Prostate gland (tissue), 2 donors: ENCODE measurements at regions not wholly inside any gene's neighbourhood (a gene's known extent, or its start where the extent isn't known, plus 50 kb on each side); places are given as distances from the start of the nearest gene placed in this dataset.

Experiments used
- DNase-seq: peaks from one replicate; pipeline ENCODE4 v3.0.0-alpha.2; 2019; ENCODE audit warnings: low spot score
- H3K27ac ChIP-seq, 2 donors: fragments of 200-600 bp; sonication (generic); 2 replicates each; pipeline ENCODE4 v1.5.1; 2017 to 2019
- H3K27me3 ChIP-seq: fragments of 200-600 bp; sonication (generic); replicated peaks from 2 replicates; pipeline ENCODE4 v1.5.1; 2019; ENCODE audit not compliant: insufficient read depth
- H3K36me3 ChIP-seq, 2 donors: fragments of 200-600 bp; sonication (generic); 1 replicate in 1 of 2; 2 replicates in 1 of 2; pipeline versions ENCODE4 v1.5.1 to v1.8.1; 2017 to 2019
- H3K4me1 ChIP-seq: fragments of 200-600 bp; sonication (generic); replicated peaks from 2 replicates; pipeline ENCODE4 v1.5.1; 2019
- H3K4me3 ChIP-seq, 2 donors: fragments of 200-600 bp; sonication (generic); 2 replicates each; pipeline ENCODE4 v1.5.1; 2017 to 2019
- H3K9me3 ChIP-seq: fragments of 200-600 bp; sonication (generic); 2 replicates; pipeline ENCODE4 v1.5.1; 2017
- CTCF ChIP-seq, 4 experiments: fragments of 200-600 bp in 2 of 4; fragments of 450-650 bp in 2 of 4; sonication (generic) in 2 of 4; IDR thresholded peaks; 1 replicate in 3 of 4; 2 replicates in 1 of 4; pipeline ENCODE4 v1.5.1; 2016 to 2019; ENCODE audit warnings: antibody characterized with exemption in 4 of 4, mild to moderate bottlenecking in 2 of 4, moderate library complexity in 2 of 4
- POLR2A ChIP-seq: fragments of 450-650 bp; IDR thresholded peaks from one replicate; pipeline ENCODE4 v1.6.1; 2016; ENCODE audit warnings: antibody characterized with exemption, mild to moderate bottlenecking
- POLR2AphosphoS5 ChIP-seq: sonication (generic); formaldehyde crosslinking; IDR thresholded peaks from one replicate; pipeline ENCODE4 v1.6.1; 2017; ENCODE audit warnings: antibody characterized with exemption
- WGBS: methylation state at CpG from one replicate; pipeline ENCODE4 v1.1.5; 2018; 5-methylcytosine and 5-hydroxymethylcytosine counted together
- intact Hi-C: fragments of 100-400 bp; cut with DNase I; formaldehyde crosslinking; loops from one replicate; pipeline ENCODE4 v1.14.2; 2022

GRCh38 chr6:214428-214827, 77.9 kb upstream of the DUSP22 start:
- H3K4me1 ChIP-seq, result no peaks in the 10 kb centered on the region
- intact Hi-C loops, result no loop called here
- no peaks in the 10 kb centered on the region for H3K27me3 ChIP-seq
- 94% methylated on average over 5 of the region's 5 CpGs for WGBS
- H3K9me3 ChIP-seq, result no peaks in the 10 kb centered on the region
- H3K27ac ChIP-seq, result no peak overlapping the region
- no peak for DNase-seq
- H3K4me3 ChIP-seq, result no peak overlapping the region
- no peaks in the 10 kb centered on the region for H3K36me3 ChIP-seq
- TF ChIP-seq POLR2AphosphoS5, result no peak
- no peak for TF ChIP-seq CTCF (IDR thresholded peaks at IDR 0.05)
- TF ChIP-seq POLR2A, result no peak

- Histone ChIP-seq H3K4me3 (no peak overlapping the region), H3K27me3 (no peaks in the 10 kb centered on the region), H3K27ac (no peak overlapping the region), H3K4me1 (no peaks in the 10 kb centered on the region), H3K36me3 (no peaks in the 10 kb centered on the region), H3K9me3 (no peaks in the 10 kb centered on the region)
- DNase-seq, result no peak
- WGBS, result 40% methylated on average over 11 of the region's 11 CpGs
- intact Hi-C loops, result no loop called here
- TF ChIP-seq POLR2A (no peak), POLR2AphosphoS5 (no peak), CTCF (IDR thresholded peaks at IDR 0.05) (no peak)
Measured at GRCh38 chr6:215335-216034, 76.8 kb upstream of the DUSP22 start.

GRCh38 chr6:217048-217659, 75.1 kb upstream of the DUSP22 start:
- WGBS, result 86% methylated on average over 12 of the region's 12 CpGs
- Histone ChIP-seq H3K36me3 (no peaks in the 10 kb centered on the region), H3K27ac (no peak overlapping the region), H3K9me3 (no peaks in the 10 kb centered on the region), H3K4me3 (no peak overlapping the region), H3K27me3 (no peaks in the 10 kb centered on the region), H3K4me1 (no peaks in the 10 kb centered on the region)
- TF ChIP-seq POLR2AphosphoS5 (no peak), CTCF (IDR thresholded peaks at IDR 0.05) (peak in 3 of 4 experiments; percentile 8 to 29 (median 19)), POLR2A (no peak)
- intact Hi-C loops, result no loop called here
- no peak for DNase-seq

GRCh38 chr6:218153-219018, 73.9 kb upstream of the DUSP22 start:
- no peaks in the 10 kb centered on the region for H3K9me3 ChIP-seq
- intact Hi-C loops, result no loop called here
- no peaks in the 10 kb centered on the region for H3K27me3 ChIP-seq
- H3K36me3 ChIP-seq, result no peaks in the 10 kb centered on the region
- no peak for TF ChIP-seq CTCF (IDR thresholded peaks at IDR 0.05)
- TF ChIP-seq POLR2A, result no peak
- TF ChIP-seq POLR2AphosphoS5, result no peak
- H3K27ac ChIP-seq, result no peak overlapping the region
- WGBS, result 89% methylated on average over 22 of the region's 22 CpGs
- no peak for DNase-seq
- no peaks in the 10 kb centered on the region for H3K4me1 ChIP-seq
- no peak overlapping the region for H3K4me3 ChIP-seq
